ENCODE measurements at regions not wholly inside any gene's neighbourhood (a gene's known extent, or its start where the extent isn't known, plus 50 kb on each side); places are given as distances from the start of the nearest gene placed in this dataset.

- ChIA-PET POLR2A (no interaction called here), CTCF (interaction anchor here (1.3 to 2.3 kb wide), 2 partner anchors 12 to 13 kb away, joined by 7 to 10 read pairs; no protein-coding TSS in a partner anchor)
- no peak for DNase-seq (ENCODE audit: extremely low spot score)
- TF ChIP-seq CTCF (IDR thresholded peaks at IDR 0.05; ENCODE audit: control extremely low read depth, extremely low read depth, low read depth, missing control alignments): no peak
Observed at GRCh38 chr10:107422681-107423080, 258.2 kb upstream of the SORCS1 start.

- TF ChIP-seq CTCF (IDR thresholded peaks at IDR 0.05; ENCODE audit: control extremely low read depth, extremely low read depth, low read depth, missing control alignments): no peak
- POLR2A ChIA-PET: no interaction called here
- DNase-seq (ENCODE audit: extremely low spot score): no peak
- CTCF ChIA-PET: no interaction called here
Observed at GRCh38 chr10:107420196-107420595, 255.7 kb upstream of the SORCS1 start.

- CTCF ChIA-PET: interaction anchor here (2.2 kb wide), 1 partner anchor 9 kb away, joined by 13 read pairs; no protein-coding TSS in a partner anchor
- POLR2A ChIA-PET: no interaction called here
- no peak for TF ChIP-seq CTCF (IDR thresholded peaks at IDR 0.05; ENCODE audit: control extremely low read depth, extremely low read depth, low read depth, missing control alignments)
- DNase-seq (ENCODE audit: extremely low spot score): no peak
Observed at GRCh38 chr10:107418085-107418806, 253.7 kb upstream of the SORCS1 start.

GRCh38 chr10:107417446-107417845 is 252.9 kb upstream of the SORCS1 start:
- no peak for DNase-seq (ENCODE audit: extremely low spot score)
- TF ChIP-seq CTCF (IDR thresholded peaks at IDR 0.05; ENCODE audit: control extremely low read depth, extremely low read depth, low read depth, missing control alignments): no peak
- POLR2A ChIA-PET: no interaction called here
- CTCF ChIA-PET: interaction anchor here (2.2 kb wide), 1 partner anchor 8 kb away, joined by 13 read pairs; no protein-coding TSS in a partner anchor

- TF ChIP-seq CTCF (IDR thresholded peaks at IDR 0.05; ENCODE audit: control extremely low read depth, extremely low read depth, low read depth, missing control alignments): no peak
- peak; percentile 13 for DNase-seq (ENCODE audit: extremely low spot score)
- CTCF ChIA-PET: no interaction called here
- POLR2A ChIA-PET: no interaction called here
Observed at GRCh38 chr10:107415446-107415845, 250.9 kb upstream of the SORCS1 start.

GRCh38 chr10:107413971-107414370 is 249.5 kb upstream of the SORCS1 start:
- TF ChIP-seq CTCF (IDR thresholded peaks at IDR 0.05; ENCODE audit: control extremely low read depth, extremely low read depth, low read depth, missing control alignments): no peak
- no peak for DNase-seq (ENCODE audit: extremely low spot score)
- CTCF ChIA-PET: no interaction called here

More at GRCh38 chr10:107413971-107414370, 249.5 kb upstream of the SORCS1 start:
- POLR2A ChIA-PET: no interaction called here

Data from GM10248 (cell line).